Renal cortex interstitium (tissue), 11 donors: ENCODE measurements at regions not wholly inside any gene's neighbourhood (a gene's known extent, or its start where the extent isn't known, plus 50 kb on each side); places are given as distances from the start of the nearest gene placed in this dataset.
A peak's percentile ranks its signal among the peaks of the same experiment; 100 is the strongest.
"Not testable (repeated sequence)": the region's sequence is repeated elsewhere in the genome, so short reads cannot be mapped to it uniquely, and the experiment has no call there.

ENCODE experiments used
- DNase-seq, 11 donors: peaks; one replicate each; pipeline ENCODE4 v3.0.0-alpha.2; 2013; ENCODE audit warnings: low read depth in 9 of 11, low spot score in 4 of 11; ENCODE audit errors: extremely low read depth in 1 of 11

DNA sequence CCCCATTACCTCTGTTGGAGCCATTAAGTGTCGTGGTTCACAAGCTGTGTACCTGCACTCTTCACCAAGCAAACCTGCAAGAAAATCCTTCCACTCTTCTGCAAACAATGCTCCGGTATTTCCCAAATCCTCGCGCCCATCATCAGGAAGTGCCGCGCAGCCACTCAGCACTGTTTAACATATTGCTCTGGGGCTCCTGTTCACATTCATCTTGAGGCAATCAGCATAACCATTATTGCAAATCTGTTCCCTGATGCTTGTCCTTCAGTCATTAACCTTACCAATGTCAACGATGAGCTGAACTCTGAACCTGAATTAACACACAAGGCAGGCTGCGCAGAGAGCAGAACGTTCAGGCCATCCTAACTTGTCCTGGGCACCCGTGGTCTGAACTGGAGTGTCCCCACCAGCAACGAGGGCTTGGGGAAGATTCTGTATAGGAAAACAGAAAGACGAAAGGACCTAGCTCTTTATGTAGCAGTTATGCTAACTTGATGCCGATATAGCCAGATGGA lies 751.4 kb upstream of the AUTS2 start:
- no peak for DNase-seq

DNA sequence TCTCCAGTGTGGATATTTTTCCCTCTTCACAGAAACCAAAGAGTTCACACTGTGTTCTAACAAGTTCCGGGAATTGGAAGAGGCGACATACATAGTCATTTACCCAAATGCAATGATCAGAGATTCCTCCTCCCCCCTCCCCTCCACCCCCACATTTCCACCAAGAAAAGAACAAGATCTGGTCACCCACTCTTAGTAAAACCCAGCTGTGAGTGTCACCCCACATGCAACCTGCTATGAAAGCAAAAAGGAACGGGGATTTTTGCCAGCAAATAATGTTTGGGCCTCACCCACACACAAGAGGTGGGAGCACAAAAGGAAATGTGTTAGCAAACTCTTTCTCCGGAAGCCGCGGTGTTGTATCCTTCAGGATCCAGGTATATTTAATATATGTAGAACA lies 745.0 kb upstream of the AUTS2 start:
- DNase-seq = no peak

GRCh38 chr7:68857571-68857970 lies 740.7 kb upstream of the AUTS2 start:
- no peak for DNase-seq

GRCh38 chr7:68858497-68858896 lies 739.8 kb upstream of the AUTS2 start:
- DNase-seq = no peak

DNA sequence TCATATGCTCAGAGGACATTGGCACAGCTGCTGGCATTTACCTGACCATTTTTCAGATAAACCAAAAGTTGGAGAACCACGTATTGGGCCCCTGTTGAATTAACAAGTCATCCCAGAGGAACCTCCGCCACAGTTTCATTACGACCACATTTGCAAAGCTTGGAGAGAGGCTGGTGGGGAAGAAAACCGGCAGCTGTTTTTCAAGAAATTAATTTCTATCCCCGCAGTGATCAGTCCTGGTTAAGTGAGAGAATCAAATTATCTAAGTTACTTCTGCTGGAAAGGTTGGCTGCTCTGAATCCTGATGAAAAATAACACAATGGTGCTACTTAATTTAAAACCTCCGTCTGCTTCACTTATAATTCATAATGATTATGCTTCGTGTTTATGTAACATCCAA lies 737.1 kb upstream of the AUTS2 start:
- no peak for DNase-seq

DNA sequence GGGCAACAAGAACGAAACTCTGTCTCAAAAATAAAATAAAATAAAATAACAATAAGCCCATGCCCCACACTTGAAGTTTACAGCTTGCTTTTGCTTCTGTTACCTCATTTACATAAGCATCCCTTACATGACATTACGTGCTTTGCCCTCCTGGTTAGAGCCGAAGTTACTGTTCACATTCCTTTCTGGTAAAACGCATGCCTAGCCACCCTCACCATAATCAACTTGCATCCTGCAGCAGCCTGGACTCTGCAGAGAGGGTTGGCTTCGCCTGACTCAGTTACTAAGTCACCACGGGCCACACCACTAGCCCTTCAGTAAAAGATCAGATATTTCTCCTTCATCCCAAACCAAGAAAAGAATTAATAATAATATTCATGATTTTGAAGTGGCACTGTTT lies 736.0 kb upstream of the AUTS2 start:
- DNase-seq = no peak

DNA sequence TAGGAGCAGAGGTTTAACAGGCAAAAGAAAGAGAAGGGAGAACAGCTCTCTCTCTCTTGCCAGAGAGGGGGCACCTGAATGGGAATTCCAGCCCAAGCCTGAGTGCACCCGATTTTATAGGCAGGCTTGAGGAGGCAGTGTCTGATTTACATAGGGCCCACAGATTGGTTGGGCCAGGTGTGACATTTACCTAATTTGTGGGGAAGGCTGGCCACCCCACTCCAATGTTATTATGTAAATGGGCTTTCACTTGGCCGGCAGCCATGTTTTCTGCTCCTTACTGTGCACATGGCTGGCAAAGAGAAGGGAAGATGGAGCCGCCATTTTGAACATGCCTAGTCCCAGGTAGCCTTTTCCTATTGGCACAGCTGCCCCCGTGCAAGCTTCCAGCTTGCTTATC lies 735.5 kb upstream of the AUTS2 start:
- DNase-seq = no peak

DNA sequence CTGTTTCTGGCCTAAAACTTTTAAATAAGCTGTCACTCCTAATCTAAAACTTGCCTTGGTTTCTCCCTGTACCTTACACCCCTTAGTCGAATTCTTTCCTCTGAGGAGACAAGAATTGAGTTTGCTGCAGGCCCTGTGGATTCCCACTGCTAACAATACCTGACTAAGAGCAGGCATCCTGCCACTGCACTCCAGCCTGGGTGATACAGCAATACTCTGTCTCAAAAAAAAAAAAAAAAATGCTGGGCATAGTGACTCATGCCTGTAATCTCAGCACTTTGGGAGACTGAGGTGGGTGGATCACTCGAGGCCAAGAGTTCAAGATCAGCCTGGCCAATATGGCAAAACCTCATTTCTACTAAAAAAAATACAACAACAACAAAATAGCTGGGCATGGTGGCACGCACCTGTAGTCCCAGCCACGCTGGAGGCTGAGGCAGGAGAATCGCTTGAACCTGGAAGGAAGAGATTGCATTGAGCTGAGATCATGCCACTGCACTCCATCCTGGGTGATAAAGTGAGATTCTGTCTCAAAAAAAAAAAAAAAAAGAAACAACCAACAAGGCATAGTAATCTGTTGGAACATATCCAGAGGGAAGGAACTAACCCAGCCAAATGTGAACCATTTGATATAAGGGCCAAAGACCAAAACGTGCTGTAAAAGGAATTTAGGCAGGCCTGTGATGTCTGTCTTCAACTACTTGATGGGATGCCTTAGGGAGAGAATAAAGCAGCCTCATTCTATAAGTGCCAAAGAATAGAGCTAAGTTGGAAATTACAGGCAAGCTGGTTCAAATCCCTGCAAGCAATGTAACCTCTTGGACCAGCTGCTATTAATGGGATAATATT lies 732.7 kb upstream of the AUTS2 start:
- no peak for DNase-seq

DNA sequence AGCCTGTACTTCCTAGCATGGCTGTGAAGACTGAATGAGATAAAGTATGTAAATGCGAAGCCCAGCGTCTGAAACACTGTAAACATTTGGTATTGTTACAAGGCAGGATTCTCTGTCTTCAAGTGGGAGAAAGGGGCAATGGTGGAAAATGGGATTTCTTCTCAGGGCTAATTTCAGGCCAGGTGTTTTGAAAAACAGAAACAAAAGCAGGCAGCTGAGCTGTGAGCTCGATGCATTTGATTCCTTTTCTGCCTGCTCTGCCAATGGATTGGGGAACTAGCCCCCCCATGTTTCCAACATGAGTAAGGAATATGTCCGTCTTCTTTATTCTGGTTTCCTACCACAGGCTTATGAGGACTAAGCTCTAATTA lies 732.1 kb upstream of the AUTS2 start:
- no peak for DNase-seq

DNA sequence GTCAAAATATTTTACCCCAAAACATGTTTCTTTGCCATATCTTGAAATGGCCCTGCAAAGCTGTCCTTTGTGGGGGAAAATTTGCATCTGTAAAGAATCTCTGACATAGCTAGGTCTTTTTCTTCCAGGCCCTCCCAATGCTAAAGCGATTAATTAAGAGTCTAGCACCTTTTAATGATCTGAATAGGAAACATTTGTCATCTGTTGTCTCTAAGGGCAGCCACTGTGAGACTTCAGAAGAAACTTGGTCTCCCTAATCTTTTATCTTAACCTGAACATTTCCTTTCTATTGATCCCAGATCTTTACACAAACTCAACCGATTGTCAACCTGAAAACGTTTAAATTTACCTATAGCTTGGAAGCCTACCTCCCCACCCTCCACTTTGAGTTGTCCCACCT lies 731.6 kb upstream of the AUTS2 start:
- not testable (repeated sequence) for DNase-seq

DNA sequence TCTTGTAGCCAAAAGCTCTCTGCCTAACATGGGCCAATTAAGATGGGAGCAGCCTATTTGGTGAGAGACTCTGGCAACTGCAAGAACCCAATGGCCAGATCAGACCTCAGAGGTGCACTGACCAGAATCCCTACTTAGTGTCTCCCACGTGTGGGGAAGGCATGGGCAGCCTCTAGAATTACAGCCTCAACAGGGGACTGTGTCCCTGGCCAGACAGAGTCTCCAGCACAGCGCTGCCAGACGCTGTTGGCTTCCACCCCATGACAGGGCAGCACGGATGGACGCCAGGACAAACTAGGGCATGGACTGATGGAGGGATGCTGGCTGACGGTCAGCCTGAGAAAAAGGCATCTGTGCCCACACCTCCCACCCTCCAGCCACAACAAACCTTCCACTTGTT lies 729.3 kb upstream of the AUTS2 start:
- DNase-seq = no peak

DNA sequence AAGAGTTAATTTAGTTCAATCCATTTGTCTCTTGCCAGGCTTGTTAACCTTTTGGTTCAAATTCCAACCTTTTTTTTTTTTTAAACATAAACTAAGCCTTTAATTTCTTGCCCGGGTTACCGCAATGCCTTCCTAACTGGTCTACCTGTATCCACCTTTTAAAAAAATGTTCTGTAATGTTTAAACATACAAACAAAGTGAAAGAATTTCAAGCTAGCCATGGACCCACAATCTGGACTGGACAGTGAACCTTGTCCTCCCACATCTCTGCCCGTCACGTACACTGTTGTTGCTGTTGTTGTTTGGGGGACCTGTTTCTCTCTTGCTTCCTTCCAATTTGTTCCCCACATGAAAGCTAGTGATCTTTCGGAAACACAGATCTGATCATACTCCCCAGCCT lies 724.7 kb upstream of the AUTS2 start:
- DNase-seq = peak in 1 of 11 donors; percentile 5

DNA sequence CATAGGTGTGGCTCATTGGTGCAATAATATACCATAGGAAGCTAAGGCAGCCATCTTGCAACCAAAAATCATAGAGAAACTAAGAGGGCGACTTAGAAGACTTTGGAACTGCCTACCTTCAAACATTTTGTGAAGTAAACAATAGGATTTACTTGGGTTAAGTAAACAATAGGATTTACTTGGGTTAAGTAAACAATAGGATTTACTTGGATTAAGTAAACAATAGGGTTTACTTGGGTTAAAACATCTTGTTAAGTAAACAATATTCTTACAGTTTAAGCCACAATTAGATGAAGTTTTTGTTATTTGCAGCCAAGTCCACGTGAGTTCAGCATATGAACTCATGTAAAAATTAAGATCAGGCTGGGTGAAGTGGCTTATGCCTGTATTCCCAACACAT lies 722.4 kb upstream of the AUTS2 start:
- DNase-seq = no peak

- DNase-seq = not testable (repeated sequence)
These were observed 711.2 kb upstream of the AUTS2 start for GRCh38 chr7:68887116-68887515.

DNA sequence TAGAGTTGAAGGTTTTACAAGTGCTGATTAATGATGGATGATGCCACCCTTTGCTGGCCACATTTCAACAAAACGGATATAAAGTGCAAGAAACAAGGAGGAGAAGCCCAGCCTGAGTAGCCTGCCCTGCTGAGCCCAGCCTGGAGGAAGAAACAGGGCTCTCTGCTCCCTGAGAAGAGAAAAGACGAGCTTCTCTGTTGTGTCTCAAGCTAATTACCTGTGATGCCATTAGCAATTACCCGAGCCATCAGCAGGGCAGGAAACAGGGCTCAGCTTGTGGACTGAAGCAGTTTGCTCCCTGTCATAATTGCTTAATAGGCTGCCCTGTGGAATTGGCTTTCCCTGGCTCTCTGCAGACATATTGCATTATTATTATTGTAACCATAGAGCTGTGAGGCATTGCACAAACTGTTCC lies 709.3 kb upstream of the AUTS2 start:
- DNase-seq = no peak

- DNase-seq = no peak
These were observed 706.0 kb upstream of the AUTS2 start for GRCh38 chr7:68892236-68892635.

DNA sequence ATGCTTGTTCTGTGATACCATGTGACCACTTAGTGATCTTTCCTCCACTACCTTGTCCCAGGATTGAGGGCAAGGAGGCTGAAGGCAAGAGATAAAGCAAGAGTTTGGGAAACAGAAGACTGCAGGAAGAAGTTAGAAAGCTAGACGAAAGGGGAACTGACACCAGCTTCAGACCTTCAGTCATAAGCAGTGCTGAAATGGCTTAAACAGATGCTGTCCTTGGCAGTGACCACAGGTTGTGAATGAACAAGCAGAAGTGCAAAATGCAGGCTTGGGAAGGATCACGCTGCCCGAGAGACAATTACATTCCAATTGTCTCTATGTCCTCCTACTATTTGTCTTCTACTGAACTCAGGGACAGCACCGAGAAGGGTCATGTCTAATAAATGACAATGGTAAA lies 704.9 kb upstream of the AUTS2 start:
- DNase-seq = no peak

- not testable (repeated sequence) for DNase-seq
These were observed 699.1 kb upstream of the AUTS2 start for GRCh38 chr7:68899156-68899555.

GRCh38 chr7:68900096-68900495 lies 698.2 kb upstream of the AUTS2 start:
- DNase-seq = no peak

DNA sequence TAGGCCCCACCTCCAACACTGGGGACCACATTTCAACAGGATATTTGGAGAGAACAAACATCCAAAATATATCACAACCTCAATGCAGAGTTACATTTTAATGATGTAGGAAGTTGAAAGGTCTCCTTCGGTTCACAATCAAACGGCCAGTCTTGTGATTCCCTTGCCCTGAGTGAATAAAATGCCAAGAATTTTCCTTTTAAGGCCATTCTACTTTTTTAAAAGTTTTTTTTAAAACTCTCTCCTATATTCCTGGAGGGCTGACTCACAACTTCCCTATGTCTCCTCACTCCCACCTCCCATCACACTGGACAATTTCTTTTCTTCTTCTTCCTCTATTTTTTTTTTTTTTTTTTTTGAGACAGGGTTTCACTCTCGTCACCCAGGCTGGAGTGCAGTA lies 693.6 kb upstream of the AUTS2 start:
- DNase-seq = no peak

DNA sequence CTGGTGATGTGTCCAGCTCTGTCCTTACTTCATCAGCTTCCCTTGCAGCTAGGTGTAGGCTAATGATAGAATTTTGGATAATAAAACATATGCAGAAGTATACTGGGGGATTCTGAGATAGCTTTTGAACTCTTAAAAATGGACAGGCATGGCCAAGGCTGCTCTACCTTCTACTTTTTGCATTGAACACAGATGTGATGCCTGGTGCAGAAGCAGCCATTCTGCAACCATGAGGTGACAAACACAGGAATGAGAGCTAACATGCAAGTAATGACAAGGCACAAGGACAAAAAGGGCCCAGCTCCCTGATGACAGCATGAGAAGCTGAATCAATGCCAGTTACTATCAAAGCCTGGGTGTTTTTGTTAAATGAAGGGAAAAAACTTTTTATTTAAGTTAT lies 686.5 kb upstream of the AUTS2 start:
- DNase-seq = no peak
